HepG2 (cell line): ENCODE measurements at regions not wholly inside any gene's neighbourhood (a gene's known extent, or its start where the extent isn't known, plus 50 kb on each side); places are given as distances from the start of the nearest gene placed in this dataset.
A peak's percentile ranks its signal among the peaks of the same experiment; 100 is the strongest.

Source experiments
- ATAC-seq: fragments of 200-7000 bp; cut with Tn5 transposase; 3 replicates; pipeline ENCODE4 v1.9.1; 2020; ENCODE audit warnings: mild to moderate bottlenecking, moderate library complexity
- BruUV-seq: library from RNA; stranded (reverse); fragments of 400-500 nt; replicated peaks from 2 replicates; lab custom pipeline; 2021; lab: Mats Ljungman, UMichigan
- CTCF ChIA-PET: fragments of 300-600 bp; formaldehyde crosslinking; extraction: SDS; loops from one replicate; lab custom pipeline; 2021; ENCODE audit warnings: low total read pairs, inconsistent platforms, low intra/inter-chr PET ratio; lab: Yijun Ruan, JAX
- POLR2A ChIA-PET: fragments of 350-600 bp; sonication (Branson Sonifier 250); formaldehyde crosslinking; loops from one replicate; lab custom pipeline; 2020; ENCODE audit warnings: antibody characterized with exemption, inconsistent platforms; lab: Yijun Ruan, JAX
- DNase-seq: peaks from one replicate; pipeline ENCODE4 v3.0.0-alpha.2; 2015; ENCODE audit warnings: low spot score
- FAIRE-seq: peaks from 3 replicates; lab custom pipeline; 2011; peaks lifted over from hg19 to GRCh38; lab: Jason Lieb, UNC
- H2AFZ ChIP-seq: one replicate; pipeline ENCODE4 v1.6.1; 2011; ENCODE audit warnings: low read length, inconsistent platforms
- H3K27ac ChIP-seq: fragments of 300-600 bp; 3 replicates; pipeline ENCODE4 v1.8.0; 2011; ENCODE audit warnings: mixed run types, mild to moderate bottlenecking, mixed read lengths, low read length, inconsistent platforms; ENCODE audit not compliant: insufficient read depth; ENCODE audit errors: extremely low read length
- H3K27me3 ChIP-seq, 2 experiments: fragments of 200-600 bp in 1 of 2; 2 replicates in 1 of 2; 3 replicates in 1 of 2; pipeline versions ENCODE4 v1.6.0 to v1.8.0; 2011; ENCODE audit warnings: low read length in 2 of 2, mild to moderate bottlenecking in 2 of 2, moderate library complexity in 2 of 2, inconsistent platforms in 1 of 2; ENCODE audit not compliant: insufficient read depth in 2 of 2, control insufficient read depth in 1 of 2
- H3K36me3 ChIP-seq, 2 experiments: fragments of 200-600 bp in 1 of 2; replicated peaks in 1 of 2; 2 replicates in 1 of 2; 3 replicates in 1 of 2; pipeline versions ENCODE4 v1.5.1 to v1.8.0; 2011; ENCODE audit warnings: low read length in 2 of 2, inconsistent platforms in 1 of 2; ENCODE audit not compliant: insufficient read depth in 2 of 2, control insufficient read depth in 1 of 2
- H3K4me1 ChIP-seq: 2 replicates; pipeline ENCODE4 v1.5.1; 2012; ENCODE audit warnings: low read length, inconsistent platforms; ENCODE audit not compliant: insufficient read depth
- H3K4me2 ChIP-seq: 2 replicates; pipeline ENCODE4 v1.6.0; 2011; ENCODE audit warnings: low read depth, low read length, inconsistent platforms
- H3K4me3 ChIP-seq, 3 experiments: fragments of 200-600 bp in 1 of 3; sonication (generic), shearing (Covaris generic) in 1 of 3; replicated peaks in 1 of 3; 2 replicates each; pipeline ENCODE4 v1.5.1; 2011 to 2016; ENCODE audit warnings: low read length in 3 of 3, inconsistent platforms in 2 of 3, low read depth in 2 of 3, mild to moderate bottlenecking in 2 of 3, control low read depth in 1 of 3, mixed read lengths in 1 of 3; ENCODE audit not compliant: insufficient read depth in 1 of 3
- H3K79me2 ChIP-seq: one replicate; pipeline ENCODE4 v1.6.1; 2011; ENCODE audit warnings: low read length, inconsistent platforms; ENCODE audit not compliant: insufficient read depth
- H3K9ac ChIP-seq: 2 replicates; pipeline ENCODE4 v1.6.0; 2011; ENCODE audit warnings: mild to moderate bottlenecking, low read depth, low read length, inconsistent platforms; ENCODE audit not compliant: insufficient read depth
- H3K9me3 ChIP-seq: 2 replicates; pipeline ENCODE4 v1.5.1; 2012; ENCODE audit warnings: mild to moderate bottlenecking, low read length
- H4K20me1 ChIP-seq: 2 replicates; pipeline ENCODE4 v1.6.0; 2011; ENCODE audit warnings: inconsistent platforms, mild to moderate bottlenecking, low read length, moderate library complexity; ENCODE audit not compliant: insufficient read depth
- HIVEP1 ChIP-seq: sonication (generic); formaldehyde crosslinking; IDR thresholded peaks from 2 replicates; pipeline ENCODE4 v1.4.0; 2020; ENCODE audit warnings: mild to moderate bottlenecking, missing genetic modification reagents
- HMG20B ChIP-seq: conservative IDR thresholded peaks from 2 replicates; pipeline ENCODE4 v1.6.1; 2016; ENCODE audit warnings: missing genetic modification reagents, missing compliant biosample characterization
- NFE2 ChIP-seq: sonication (generic); formaldehyde crosslinking; IDR thresholded peaks from 2 replicates; pipeline ENCODE4 v1.4.0; 2020; ENCODE audit warnings: missing genetic modification reagents
- NFKBIZ ChIP-seq: IDR thresholded peaks from 2 replicates; pipeline ENCODE4 v1.6.1; 2018; ENCODE audit warnings: missing genetic modification reagents, missing compliant biosample characterization
- SAP130 ChIP-seq: IDR thresholded peaks from 2 replicates; pipeline ENCODE4 v1.6.1; 2016; ENCODE audit warnings: low read depth
- ZNF24 ChIP-seq: fragments of 450-650 bp; IDR thresholded peaks from 2 replicates; pipeline ENCODE4 v1.6.1; 2017; ENCODE audit warnings: antibody characterized with exemption, mild to moderate bottlenecking
- ZNF556 ChIP-seq: sonication (generic); formaldehyde crosslinking; IDR thresholded peaks from 2 replicates; pipeline ENCODE4 v1.4.0; 2020; ENCODE audit warnings: mild to moderate bottlenecking, missing genetic modification reagents, borderline replicate concordance
- ZNF563 ChIP-seq: sonication (generic); formaldehyde crosslinking; IDR thresholded peaks from 2 replicates; pipeline ENCODE4 v1.8.0; 2022; ENCODE audit warnings: mild to moderate bottlenecking, moderate library complexity, missing genetic modification reagents
- ZNF564 ChIP-seq: sonication (generic); formaldehyde crosslinking; IDR thresholded peaks from 2 replicates; pipeline ENCODE4 v1.8.1; 2023; ENCODE audit warnings: mild to moderate bottlenecking, missing genetic modification reagents
- ZNF567 ChIP-seq: sonication (generic); formaldehyde crosslinking; IDR thresholded peaks from 2 replicates; pipeline ENCODE4 v1.8.1; 2023; ENCODE audit warnings: mild to moderate bottlenecking, missing genetic modification reagents, borderline replicate concordance
- ZNF598 ChIP-seq: sonication (generic); formaldehyde crosslinking; IDR thresholded peaks from 2 replicates; pipeline ENCODE4 v1.5.1; 2020; ENCODE audit warnings: mild to moderate bottlenecking, missing genetic modification reagents, borderline replicate concordance
- ZNF615 ChIP-seq: sonication (generic); formaldehyde crosslinking; IDR thresholded peaks from 2 replicates; pipeline ENCODE4 v1.5.0; 2020; ENCODE audit warnings: mild to moderate bottlenecking, missing genetic modification reagents, borderline replicate concordance
- ZNF772 ChIP-seq: sonication (generic); formaldehyde crosslinking; IDR thresholded peaks from 2 replicates; pipeline ENCODE4 v1.5.0; 2020; ENCODE audit warnings: mild to moderate bottlenecking, missing genetic modification reagents
- ZNF788 ChIP-seq: sonication (generic); formaldehyde crosslinking; IDR thresholded peaks from 2 replicates; pipeline ENCODE4 v1.5.0; 2020; ENCODE audit warnings: mild to moderate bottlenecking, missing genetic modification reagents, borderline replicate concordance
- WGBS: methylation state at CpG from one replicate; pipeline ENCODE4 v1.1.6; 2017; ENCODE audit warnings: low lambda C conversion rate; 5-methylcytosine and 5-hydroxymethylcytosine counted together
- in situ Hi-C: cut with HindIII; loops from 2 replicates; pipeline ENCODE4 v1.10.0; 2017; ENCODE audit warnings: low pct_unique_long_range_greater_than_20kb; ENCODE audit not compliant: extremely low pct_ligation_motif_present
- intact Hi-C: fragments of 100-400 bp; cut with micrococcal nuclease; formaldehyde crosslinking; loops from one replicate; pipeline ENCODE4 v1.10.0; 2022; ENCODE audit not compliant: unreplicated experiment
- TF ChIP-seq, protein P1 (sequence below): sonication (generic); formaldehyde crosslinking; IDR thresholded peaks from 2 replicates; pipeline ENCODE4 v1.5.1; 2020; ENCODE audit warnings: missing genetic modification reagents, mild to moderate bottlenecking, borderline replicate concordance
- TF ChIP-seq, protein P2 (sequence below): sonication (generic); formaldehyde crosslinking; conservative IDR thresholded peaks from 2 replicates; pipeline ENCODE4 v1.4.0; 2020; ENCODE audit warnings: missing genetic modification reagents
- TF ChIP-seq, protein P3 (sequence below): sonication (generic); formaldehyde crosslinking; IDR thresholded peaks from 2 replicates; pipeline ENCODE4 v1.4.0; 2020; ENCODE audit warnings: missing genetic modification reagents, borderline replicate concordance
- TF ChIP-seq, protein P4 (sequence below): sonication (generic); formaldehyde crosslinking; conservative IDR thresholded peaks from 2 replicates; pipeline ENCODE4 v1.8.0; 2022; ENCODE audit warnings: missing genetic modification reagents

DNA sequence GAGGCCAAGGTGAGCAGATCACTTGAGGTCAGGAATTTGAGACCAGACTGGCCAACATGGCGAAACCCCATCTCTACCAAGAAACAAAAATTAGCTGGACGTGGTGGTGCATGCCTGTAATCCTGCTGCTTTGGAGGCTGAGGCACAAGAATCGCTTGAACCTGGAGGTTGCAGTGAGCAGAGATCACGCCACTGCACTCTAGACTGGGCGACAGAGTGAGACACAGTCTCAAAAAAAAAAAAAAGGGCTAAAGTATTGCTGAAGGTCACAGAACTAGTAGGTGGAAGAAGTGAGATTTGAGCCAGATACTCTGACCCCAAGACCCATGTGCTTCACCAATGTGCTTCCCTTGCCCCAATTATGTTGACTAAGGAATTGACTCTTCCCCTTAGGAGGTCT lies 112.0 kb downstream of the NPIPB5 start (continued):
- TF ChIP-seq HIVEP1 (CRISPR knock-in tag) (0 out of 2 replicates have a peak, but pooled peaks have one; percentile 27), ZNF615 (CRISPR knock-in tag) (no peak), ZNF24 (no peak), HMG20B (CRISPR knock-in tag) (no peak), ZNF556 (CRISPR knock-in tag) (no peak), NFE2 (CRISPR knock-in tag) (no peak), ZNF598 (CRISPR knock-in tag) (no peak), NFKBIZ (CRISPR knock-in tag) (no peak)
- TF ChIP-seq, protein P1, sequence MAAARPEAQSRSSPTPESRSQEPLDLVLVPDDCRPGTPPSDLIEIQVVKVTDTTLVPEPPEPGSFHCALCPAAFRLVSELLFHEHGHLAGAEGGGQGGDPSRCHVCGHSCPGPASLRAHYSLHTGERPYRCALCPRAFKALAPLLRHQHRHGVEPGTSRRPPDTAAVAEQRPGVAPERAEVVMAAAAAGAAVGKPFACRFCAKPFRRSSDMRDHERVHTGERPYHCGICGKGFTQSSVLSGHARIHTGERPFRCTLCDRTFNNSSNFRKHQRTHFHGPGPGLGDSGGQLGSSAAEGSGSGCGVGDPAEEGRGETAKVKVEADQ (CRISPR knock-in tag) = no peak
- TF ChIP-seq, protein P2, sequence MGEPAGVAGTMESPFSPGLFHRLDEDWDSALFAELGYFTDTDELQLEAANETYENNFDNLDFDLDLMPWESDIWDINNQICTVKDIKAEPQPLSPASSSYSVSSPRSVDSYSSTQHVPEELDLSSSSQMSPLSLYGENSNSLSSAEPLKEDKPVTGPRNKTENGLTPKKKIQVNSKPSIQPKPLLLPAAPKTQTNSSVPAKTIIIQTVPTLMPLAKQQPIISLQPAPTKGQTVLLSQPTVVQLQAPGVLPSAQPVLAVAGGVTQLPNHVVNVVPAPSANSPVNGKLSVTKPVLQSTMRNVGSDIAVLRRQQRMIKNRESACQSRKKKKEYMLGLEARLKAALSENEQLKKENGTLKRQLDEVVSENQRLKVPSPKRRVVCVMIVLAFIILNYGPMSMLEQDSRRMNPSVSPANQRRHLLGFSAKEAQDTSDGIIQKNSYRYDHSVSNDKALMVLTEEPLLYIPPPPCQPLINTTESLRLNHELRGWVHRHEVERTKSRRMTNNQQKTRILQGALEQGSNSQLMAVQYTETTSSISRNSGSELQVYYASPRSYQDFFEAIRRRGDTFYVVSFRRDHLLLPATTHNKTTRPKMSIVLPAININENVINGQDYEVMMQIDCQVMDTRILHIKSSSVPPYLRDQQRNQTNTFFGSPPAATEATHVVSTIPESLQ (CRISPR knock-in tag) = no peak

DNA sequence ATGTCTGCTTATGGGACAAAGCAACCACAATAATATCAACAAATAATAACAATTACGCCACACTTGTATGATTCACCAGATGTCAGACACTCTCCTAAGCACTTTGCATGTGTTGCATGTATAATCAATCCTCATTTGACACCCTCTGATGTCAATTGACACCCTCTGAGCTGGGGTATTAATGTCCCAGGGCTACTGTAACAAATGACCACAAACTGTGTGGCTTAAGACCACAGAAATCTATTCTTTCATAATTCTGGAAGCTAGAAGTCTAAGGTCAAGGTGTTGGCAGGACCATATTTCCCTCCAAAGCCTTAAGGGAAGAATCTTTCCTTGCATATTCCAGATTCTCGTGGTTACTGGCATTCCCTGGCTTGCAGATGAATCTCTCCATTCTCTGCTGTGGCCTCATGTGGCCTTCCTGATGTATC lies 112.7 kb downstream of the NPIPB5 start:
- no peak overlapping the region for H3K27ac ChIP-seq
- POLR2A ChIA-PET = no interaction called here
- TF ChIP-seq SAP130 (no peak), ZNF788 (no peak), ZNF564 (CRISPR knock-in tag) (no peak), ZNF567 (CRISPR knock-in tag) (no peak), ZNF563 (CRISPR knock-in tag) (no peak), ZNF772 (no peak)
- TF ChIP-seq, protein P3, sequence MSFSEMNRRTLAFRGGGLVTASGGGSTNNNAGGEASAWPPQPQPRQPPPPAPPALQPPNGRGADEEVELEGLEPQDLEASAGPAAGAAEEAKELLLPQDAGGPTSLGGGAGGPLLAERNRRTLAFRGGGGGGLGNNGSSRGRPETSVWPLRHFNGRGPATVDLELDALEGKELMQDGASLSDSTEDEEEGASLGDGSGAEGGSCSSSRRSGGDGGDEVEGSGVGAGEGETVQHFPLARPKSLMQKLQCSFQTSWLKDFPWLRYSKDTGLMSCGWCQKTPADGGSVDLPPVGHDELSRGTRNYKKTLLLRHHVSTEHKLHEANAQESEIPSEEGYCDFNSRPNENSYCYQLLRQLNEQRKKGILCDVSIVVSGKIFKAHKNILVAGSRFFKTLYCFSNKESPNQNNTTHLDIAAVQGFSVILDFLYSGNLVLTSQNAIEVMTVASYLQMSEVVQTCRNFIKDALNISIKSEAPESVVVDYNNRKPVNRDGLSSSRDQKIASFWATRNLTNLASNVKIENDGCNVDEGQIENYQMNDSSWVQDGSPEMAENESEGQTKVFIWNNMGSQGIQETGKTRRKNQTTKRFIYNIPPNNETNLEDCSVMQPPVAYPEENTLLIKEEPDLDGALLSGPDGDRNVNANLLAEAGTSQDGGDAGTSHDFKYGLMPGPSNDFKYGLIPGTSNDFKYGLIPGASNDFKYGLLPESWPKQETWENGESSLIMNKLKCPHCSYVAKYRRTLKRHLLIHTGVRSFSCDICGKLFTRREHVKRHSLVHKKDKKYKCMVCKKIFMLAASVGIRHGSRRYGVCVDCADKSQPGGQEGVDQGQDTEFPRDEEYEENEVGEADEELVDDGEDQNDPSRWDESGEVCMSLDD (CRISPR knock-in tag) = no peak
- TF ChIP-seq, protein P4, sequence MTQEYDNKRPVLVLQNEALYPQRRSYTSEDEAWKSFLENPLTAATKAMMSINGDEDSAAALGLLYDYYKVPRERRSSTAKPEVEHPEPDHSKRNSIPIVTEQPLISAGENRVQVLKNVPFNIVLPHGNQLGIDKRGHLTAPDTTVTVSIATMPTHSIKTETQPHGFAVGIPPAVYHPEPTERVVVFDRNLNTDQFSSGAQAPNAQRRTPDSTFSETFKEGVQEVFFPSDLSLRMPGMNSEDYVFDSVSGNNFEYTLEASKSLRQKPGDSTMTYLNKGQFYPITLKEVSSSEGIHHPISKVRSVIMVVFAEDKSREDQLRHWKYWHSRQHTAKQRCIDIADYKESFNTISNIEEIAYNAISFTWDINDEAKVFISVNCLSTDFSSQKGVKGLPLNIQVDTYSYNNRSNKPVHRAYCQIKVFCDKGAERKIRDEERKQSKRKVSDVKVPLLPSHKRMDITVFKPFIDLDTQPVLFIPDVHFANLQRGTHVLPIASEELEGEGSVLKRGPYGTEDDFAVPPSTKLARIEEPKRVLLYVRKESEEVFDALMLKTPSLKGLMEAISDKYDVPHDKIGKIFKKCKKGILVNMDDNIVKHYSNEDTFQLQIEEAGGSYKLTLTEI = no peak

More for the DNA sequence above, 112.7 kb downstream of the NPIPB5 start:
- ATAC-seq (no peak), DNase-seq (no peak), FAIRE-seq (no peak)
- H3K4me2 ChIP-seq = no peak overlapping the region
- H3K79me2 ChIP-seq = no peaks in the 10 kb centered on the region
- in situ Hi-C loops = no loop called here
- H4K20me1 ChIP-seq = no peaks in the 10 kb centered on the region
- BruUV-seq = no TSS peak
- H3K9ac ChIP-seq = no peak overlapping the region
- H2AFZ ChIP-seq = no peak overlapping the region
- no peaks in the 10 kb centered on the region for H3K36me3 ChIP-seq
- H3K4me3 ChIP-seq = no peak overlapping the region
- peaks cover 4 to 59% of the 10 kb centered on the region in 2 experiments; a peak in 2 of 5 replicates for H3K27me3 ChIP-seq
- intact Hi-C loops = no loop called here
- H3K9me3 ChIP-seq = no peaks in the 10 kb centered on the region
- no peaks in the 10 kb centered on the region for H3K4me1 ChIP-seq
- CTCF ChIA-PET = no interaction called here
- 31% methylated on average over 2 of the region's 2 CpGs for WGBS
